CD4-positive, alpha-beta T cell (primary cell): ENCODE measurements at regions not wholly inside any gene's neighbourhood (a gene's known extent, or its start where the extent isn't known, plus 50 kb on each side); places are given as distances from the start of the nearest gene placed in this dataset.

Experiments used
- ATAC-seq: fragments of 200-7000 bp; cut with Tn5 transposase; one replicate; pipeline ENCODE4 v1.10.0; 2022; ENCODE audit warnings: mild to moderate bottlenecking; ENCODE audit not compliant: poor library complexity
- CTCF ChIA-PET: fragments of 350-600 bp; sonication (Branson Sonifier 250); formaldehyde crosslinking; loops from one replicate; lab custom pipeline; 2021; ENCODE audit warnings: antibody characterized with exemption, inconsistent platforms; lab: Charles Lee
- POLR2A ChIA-PET: fragments of 350-600 bp; sonication (Branson Sonifier 250); formaldehyde crosslinking; loops from one replicate; lab custom pipeline; 2021; ENCODE audit warnings: antibody characterized with exemption, inconsistent platforms; lab: Charles Lee
- DNase-seq, 14 experiments: peaks; one replicate each; pipeline ENCODE4 v3.0.0-alpha.2; 2013 to 2020; ENCODE audit warnings: mixed read lengths in 2 of 14
- H3K27ac ChIP-seq, 2 donors: one replicate each; pipeline versions ENCODE4 v1.5.1 to v1.7.0; 2013; ENCODE audit warnings: low read length in 2 of 2, low read depth in 1 of 2, mild to moderate bottlenecking in 1 of 2
- H3K27me3 ChIP-seq, 2 experiments: 1 replicate in 1 of 2; 2 replicates in 1 of 2; pipeline versions ENCODE4 v1.6.1 to v1.7.0; 2013; ENCODE audit warnings: low read length in 2 of 2, control low read depth in 1 of 2, mild to moderate bottlenecking in 1 of 2, moderate library complexity in 1 of 2; ENCODE audit not compliant: insufficient read depth in 2 of 2, control insufficient read depth in 1 of 2
- H3K36me3 ChIP-seq: one replicate; pipeline ENCODE4 v1.6.1; 2013; ENCODE audit warnings: low read length, control low read depth; ENCODE audit not compliant: insufficient read depth
- H3K4me1 ChIP-seq: one replicate; pipeline ENCODE4 v1.6.1; 2013; ENCODE audit warnings: low read length, control low read depth; ENCODE audit not compliant: insufficient read depth
- H3K4me3 ChIP-seq: one replicate; pipeline ENCODE4 v1.5.1; 2013; ENCODE audit warnings: mild to moderate bottlenecking, low read length, moderate library complexity
- H3K9me3 ChIP-seq, 2 experiments: 1 replicate in 1 of 2; 2 replicates in 1 of 2; pipeline versions ENCODE4 v1.6.1 to v1.7.0; 2013; ENCODE audit warnings: low read length in 2 of 2, mild to moderate bottlenecking in 2 of 2, control low read depth in 1 of 2, moderate library complexity in 1 of 2; ENCODE audit not compliant: control insufficient read depth in 1 of 2, insufficient read depth in 1 of 2
- H3K27ac Mint-ChIP-seq: one replicate; pipeline ENCODE4 v1.8.0; 2020; ENCODE audit warnings: mixed read lengths
- H3K27me3 Mint-ChIP-seq: one replicate; pipeline ENCODE4 v1.8.0; 2021; ENCODE audit warnings: mixed read lengths
- H3K36me3 Mint-ChIP-seq: one replicate; pipeline ENCODE4 v1.8.0; 2021; ENCODE audit warnings: low read depth, mixed read lengths
- H3K4me1 Mint-ChIP-seq: one replicate; pipeline ENCODE4 v1.8.0; 2021; ENCODE audit warnings: low read depth, mixed read lengths
- H3K4me3 Mint-ChIP-seq: one replicate; pipeline ENCODE4 v1.8.0; 2020; ENCODE audit warnings: mild to moderate bottlenecking, mixed read lengths
- H3K9me3 Mint-ChIP-seq: one replicate; pipeline ENCODE4 v1.8.0; 2020; ENCODE audit warnings: mixed read lengths
- intact Hi-C, 2 experiments: fragments of 100-400 bp; cut with DNase I in 1 of 2; cut with micrococcal nuclease in 1 of 2; formaldehyde crosslinking; loops; one replicate each; pipeline versions ENCODE4 v1.15.1 to v1.9.0; 2023 to 2025; cut with DNase I, micrococcal nuclease
- TF ChIP-seq, protein P1 (sequence below): fragments of 200-600 bp; IDR thresholded peaks from one replicate; pipeline ENCODE4 v1.8.0; 2022; ENCODE audit warnings: antibody characterized with exemption, mild to moderate bottlenecking

DNA sequence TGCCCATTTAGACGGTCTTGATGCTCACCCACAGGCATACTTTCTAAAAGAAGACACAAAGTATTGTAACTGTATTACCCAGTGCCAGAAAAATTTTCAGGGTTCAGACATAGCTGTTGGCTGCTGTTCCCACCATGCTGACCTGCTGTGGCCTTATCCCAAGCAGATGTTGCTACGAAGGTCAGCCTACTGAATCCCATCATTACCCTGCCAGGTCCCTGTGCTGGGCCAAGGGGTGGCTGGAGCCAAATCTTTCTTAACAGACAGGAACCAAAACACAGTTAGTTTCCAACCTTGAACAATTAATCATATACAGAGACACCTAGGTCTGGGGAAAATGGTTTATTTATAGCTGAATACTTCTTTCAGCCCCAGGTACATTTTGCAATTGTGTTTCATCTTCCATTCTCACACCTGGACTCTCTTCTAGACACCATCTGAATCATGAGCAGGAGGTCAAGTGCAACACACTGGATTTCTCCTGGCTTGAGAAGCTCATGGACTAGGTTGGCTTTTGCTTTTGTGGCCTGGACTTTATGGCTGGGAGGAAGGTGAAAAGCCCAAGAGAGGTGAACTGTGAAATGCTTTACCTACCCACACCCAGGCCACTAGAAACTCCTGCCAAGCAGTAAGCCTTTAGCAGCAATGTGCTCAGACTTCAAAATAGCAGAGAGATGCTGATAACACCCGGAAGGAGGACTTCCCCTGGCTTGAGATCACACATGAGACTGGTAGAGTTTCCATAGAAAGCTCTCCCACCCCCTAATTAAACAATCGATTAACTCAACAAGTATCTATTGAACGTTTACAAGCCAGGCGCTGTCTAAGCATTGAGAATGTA lies 150.1 kb downstream of the SUDS3 start:
- Mint-ChIP-seq H3K36me3 (no peaks in the 10 kb centered on the region), H3K27ac (no peak overlapping the region), H3K4me3 (no peak overlapping the region), H3K27me3 (peaks cover 10% of the 10 kb centered on the region), H3K4me1 (no peaks in the 10 kb centered on the region), H3K9me3 (no peaks in the 10 kb centered on the region)
- Histone ChIP-seq H3K27me3 (no peaks in the 10 kb centered on the region), H3K27ac (no peak overlapping the region), H3K4me3 (no peak overlapping the region), H3K36me3 (no peaks in the 10 kb centered on the region), H3K9me3 (peaks cover 0 to 8% of the 10 kb centered on the region in 2 experiments), H3K4me1 (no peaks in the 10 kb centered on the region)
- ATAC-seq = no peak
- intact Hi-C loops = no loop called here
- DNase-seq = no peak
- TF ChIP-seq, protein P1, sequence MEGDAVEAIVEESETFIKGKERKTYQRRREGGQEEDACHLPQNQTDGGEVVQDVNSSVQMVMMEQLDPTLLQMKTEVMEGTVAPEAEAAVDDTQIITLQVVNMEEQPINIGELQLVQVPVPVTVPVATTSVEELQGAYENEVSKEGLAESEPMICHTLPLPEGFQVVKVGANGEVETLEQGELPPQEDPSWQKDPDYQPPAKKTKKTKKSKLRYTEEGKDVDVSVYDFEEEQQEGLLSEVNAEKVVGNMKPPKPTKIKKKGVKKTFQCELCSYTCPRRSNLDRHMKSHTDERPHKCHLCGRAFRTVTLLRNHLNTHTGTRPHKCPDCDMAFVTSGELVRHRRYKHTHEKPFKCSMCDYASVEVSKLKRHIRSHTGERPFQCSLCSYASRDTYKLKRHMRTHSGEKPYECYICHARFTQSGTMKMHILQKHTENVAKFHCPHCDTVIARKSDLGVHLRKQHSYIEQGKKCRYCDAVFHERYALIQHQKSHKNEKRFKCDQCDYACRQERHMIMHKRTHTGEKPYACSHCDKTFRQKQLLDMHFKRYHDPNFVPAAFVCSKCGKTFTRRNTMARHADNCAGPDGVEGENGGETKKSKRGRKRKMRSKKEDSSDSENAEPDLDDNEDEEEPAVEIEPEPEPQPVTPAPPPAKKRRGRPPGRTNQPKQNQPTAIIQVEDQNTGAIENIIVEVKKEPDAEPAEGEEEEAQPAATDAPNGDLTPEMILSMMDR = no peak
- ChIA-PET POLR2A (no interaction called here), CTCF (no interaction called here)

DNA sequence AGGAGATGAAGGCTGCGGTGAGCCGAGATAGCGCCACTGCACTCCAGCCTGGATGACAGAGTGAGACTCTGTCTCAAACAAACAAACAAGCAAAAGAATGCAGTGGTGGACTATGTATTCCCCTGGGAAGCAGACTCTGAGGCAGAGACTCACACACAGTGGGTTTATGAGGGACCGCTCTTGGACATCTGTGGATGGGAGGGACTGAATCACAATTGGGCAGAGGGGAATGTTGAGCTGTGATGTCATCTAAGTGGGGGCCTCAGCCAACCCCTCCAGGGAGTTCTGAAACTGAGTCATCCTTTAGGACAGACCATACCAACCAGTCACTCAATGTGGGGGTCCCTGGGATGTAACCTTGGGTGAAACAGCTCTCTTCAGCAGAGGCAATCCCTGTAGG lies 151.0 kb downstream of the SUDS3 start:
- Mint-ChIP-seq H3K27ac (no peak overlapping the region), H3K27me3 (peaks cover 10% of the 10 kb centered on the region), H3K9me3 (no peaks in the 10 kb centered on the region), H3K36me3 (no peaks in the 10 kb centered on the region), H3K4me1 (no peaks in the 10 kb centered on the region), H3K4me3 (no peak overlapping the region)
- H3K27me3 ChIP-seq = no peaks in the 10 kb centered on the region
- TF ChIP-seq, protein P1 = no peak
- no peaks in the 10 kb centered on the region for H3K4me1 ChIP-seq
- POLR2A ChIA-PET = no interaction called here
- DNase-seq (no peak), ATAC-seq (no peak)
- intact Hi-C loops = no loop called here
- no peak overlapping the region for H3K4me3 ChIP-seq
- H3K27ac ChIP-seq = no peak overlapping the region
- H3K9me3 ChIP-seq = peaks cover 0 to 8% of the 10 kb centered on the region in 2 experiments
- CTCF ChIA-PET = no interaction called here
- H3K36me3 ChIP-seq = no peaks in the 10 kb centered on the region

DNA sequence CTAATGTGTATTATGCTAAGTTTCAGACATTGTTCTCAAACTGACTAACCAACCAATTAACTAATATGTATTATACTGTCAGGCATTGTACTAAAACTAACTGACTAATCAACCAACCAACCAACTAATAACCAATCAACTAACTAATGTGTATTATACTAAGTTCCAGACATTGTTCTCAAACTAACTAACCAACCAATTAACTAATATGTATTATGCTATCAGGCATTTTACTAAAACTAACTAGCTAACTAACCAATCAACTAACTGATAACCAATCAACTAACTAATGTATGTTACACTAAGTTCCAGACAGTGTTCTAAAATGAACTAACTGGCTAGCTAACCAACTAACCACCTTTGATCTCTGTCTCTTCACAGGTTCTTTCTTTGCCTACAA lies 152.3 kb downstream of the SUDS3 start:
- Mint-ChIP-seq H3K4me3 (no peak overlapping the region), H3K4me1 (no peaks in the 10 kb centered on the region), H3K27ac (no peak overlapping the region), H3K9me3 (no peaks in the 10 kb centered on the region), H3K36me3 (no peaks in the 10 kb centered on the region), H3K27me3 (peaks cover 10% of the 10 kb centered on the region)
- Histone ChIP-seq H3K4me1 (no peaks in the 10 kb centered on the region), H3K27ac (no peak overlapping the region), H3K9me3 (peaks cover 0 to 8% of the 10 kb centered on the region in 2 experiments), H3K27me3 (no peaks in the 10 kb centered on the region), H3K4me3 (no peak overlapping the region), H3K36me3 (no peaks in the 10 kb centered on the region)
- ChIA-PET POLR2A (no interaction called here), CTCF (no interaction called here)
- intact Hi-C loops = no loop called here
- no peak for ATAC-seq
- TF ChIP-seq, protein P1 = no peak
- no peak for DNase-seq
